OCI-LY1 (cell line): ENCODE measurements at regions not wholly inside any gene's neighbourhood (a gene's known extent, or its start where the extent isn't known, plus 50 kb on each side); places are given as distances from the start of the nearest gene placed in this dataset.

Source experiments
- EZH2 ChIP-seq: fragments of 200-600 bp; sonication (generic), shearing (Covaris generic); IDR thresholded peaks from 2 replicates; pipeline ENCODE4 v1.8.0; 2017; ENCODE audit warnings: borderline replicate concordance, mixed run types, mild to moderate bottlenecking, antibody characterized with exemption, low read length, moderate library complexity, mixed read lengths
- TF ChIP-seq, protein P1 (sequence below): fragments of 200-600 bp; sonication (generic), shearing (Covaris generic); IDR thresholded peaks from 2 replicates; pipeline ENCODE4 v1.5.1; 2017; ENCODE audit warnings: mild to moderate bottlenecking, antibody characterized with exemption, low read length, moderate library complexity, mixed read lengths

DNA sequence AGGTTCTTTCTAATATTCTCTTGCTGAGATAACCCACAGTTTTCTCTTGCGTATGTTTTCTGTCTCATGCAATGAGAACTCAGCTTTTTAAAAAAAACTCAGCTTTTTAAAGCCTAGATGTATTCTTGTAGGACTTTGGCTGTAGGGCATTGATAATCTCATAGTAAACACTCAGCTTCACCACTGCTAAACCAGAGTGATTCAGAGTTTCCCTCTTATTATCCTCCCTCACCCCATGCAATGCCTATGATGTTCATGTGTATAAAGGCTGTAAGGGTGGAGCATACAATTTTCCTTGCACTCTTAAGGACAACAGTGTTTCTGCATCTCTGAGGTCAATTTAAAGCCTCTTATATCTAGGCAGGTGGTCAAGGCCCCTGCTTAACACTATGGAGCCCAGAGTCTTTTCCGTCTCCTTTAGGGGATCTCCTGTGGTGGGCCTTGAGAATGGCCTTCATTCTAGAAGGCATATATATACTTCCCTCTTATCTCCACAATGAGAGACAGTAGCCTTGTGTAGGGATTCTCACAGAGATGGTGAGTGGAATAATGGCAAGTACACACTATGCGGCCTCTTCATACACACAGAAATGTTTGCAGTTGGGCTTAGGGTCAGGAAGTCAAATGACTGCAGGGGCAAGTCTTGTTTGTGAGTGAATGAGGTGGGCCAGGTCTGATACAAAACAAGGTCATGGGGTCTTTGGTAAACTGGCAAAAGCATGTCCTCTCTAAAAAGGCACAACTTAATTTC, 279.6 kb downstream of the HS3ST3A1 start:
- TF ChIP-seq, protein P1, sequence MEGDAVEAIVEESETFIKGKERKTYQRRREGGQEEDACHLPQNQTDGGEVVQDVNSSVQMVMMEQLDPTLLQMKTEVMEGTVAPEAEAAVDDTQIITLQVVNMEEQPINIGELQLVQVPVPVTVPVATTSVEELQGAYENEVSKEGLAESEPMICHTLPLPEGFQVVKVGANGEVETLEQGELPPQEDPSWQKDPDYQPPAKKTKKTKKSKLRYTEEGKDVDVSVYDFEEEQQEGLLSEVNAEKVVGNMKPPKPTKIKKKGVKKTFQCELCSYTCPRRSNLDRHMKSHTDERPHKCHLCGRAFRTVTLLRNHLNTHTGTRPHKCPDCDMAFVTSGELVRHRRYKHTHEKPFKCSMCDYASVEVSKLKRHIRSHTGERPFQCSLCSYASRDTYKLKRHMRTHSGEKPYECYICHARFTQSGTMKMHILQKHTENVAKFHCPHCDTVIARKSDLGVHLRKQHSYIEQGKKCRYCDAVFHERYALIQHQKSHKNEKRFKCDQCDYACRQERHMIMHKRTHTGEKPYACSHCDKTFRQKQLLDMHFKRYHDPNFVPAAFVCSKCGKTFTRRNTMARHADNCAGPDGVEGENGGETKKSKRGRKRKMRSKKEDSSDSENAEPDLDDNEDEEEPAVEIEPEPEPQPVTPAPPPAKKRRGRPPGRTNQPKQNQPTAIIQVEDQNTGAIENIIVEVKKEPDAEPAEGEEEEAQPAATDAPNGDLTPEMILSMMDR = no peak
- no peak for TF ChIP-seq EZH2
